ENCODE measurements at regions not wholly inside any gene's neighbourhood (a gene's known extent, or its start where the extent isn't known, plus 50 kb on each side); places are given as distances from the start of the nearest gene placed in this dataset.
A peak's percentile ranks its signal among the peaks of the same experiment; 100 is the strongest.

DNA sequence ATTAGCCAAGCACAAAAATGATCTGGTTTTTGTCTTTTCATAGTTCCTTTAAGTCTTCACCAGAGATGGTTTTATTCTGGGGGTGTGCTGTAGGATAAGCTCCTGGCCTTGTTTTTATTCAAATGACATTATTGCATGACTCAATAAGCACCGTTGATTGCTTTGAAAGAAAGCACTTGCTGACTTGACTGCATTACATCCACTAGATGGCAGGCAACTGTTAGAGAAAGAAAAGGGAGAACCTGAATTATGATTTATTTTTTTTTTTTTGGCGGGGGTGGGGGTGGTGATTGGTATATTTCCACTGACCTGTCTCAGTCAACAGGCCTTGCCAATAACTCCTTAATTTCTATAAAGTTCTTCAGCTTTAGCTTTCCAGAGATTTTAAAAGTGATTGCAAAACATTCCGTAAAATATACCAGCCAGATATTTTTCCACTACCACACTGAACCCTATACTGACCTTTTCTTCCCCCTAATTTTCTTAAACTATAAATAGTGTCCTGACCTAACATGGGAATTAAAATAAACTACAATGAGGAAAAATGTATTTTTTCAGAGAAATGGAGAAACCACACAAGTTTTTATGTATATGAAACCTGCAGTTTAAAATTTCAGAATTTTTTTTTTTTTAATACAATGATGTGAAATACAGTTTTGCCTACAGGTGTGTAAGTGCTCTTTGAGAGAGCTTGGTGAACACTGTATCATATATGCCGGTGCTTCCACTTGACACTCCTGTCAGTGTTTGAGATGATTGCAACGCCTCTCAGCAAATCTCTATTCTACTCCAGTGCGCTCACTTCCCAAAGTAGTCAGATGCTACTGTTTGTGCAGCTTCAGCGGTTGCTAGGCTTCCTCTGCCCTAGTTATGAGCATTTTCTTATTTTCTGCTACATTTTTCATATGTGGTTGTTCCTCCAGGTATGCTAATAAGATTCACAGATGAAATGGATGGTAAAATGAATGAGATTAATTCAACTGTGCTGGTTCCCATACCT is 274.3 kb downstream of the CD109 start:
- in situ Hi-C loops (cut with MboI; ENCODE audit: low sequenced_read_pairs in 4 of 4): loop anchor here in 2 of 4 donors (25.0 kb wide), 1 partner anchor 1242 kb away; the partner anchor contains the start of gene COL12A1 (in 2 of the 2)
- DNase-seq (no peak), ATAC-seq (no peak)
- H3K4me3 ChIP-seq: no peak overlapping the region
- no peak overlapping the region for H3K27ac ChIP-seq
- H3K27me3 ChIP-seq: no peaks in the 10 kb centered on the region
- H3K36me3 ChIP-seq: no peaks in the 10 kb centered on the region
- TF ChIP-seq, protein P1, sequence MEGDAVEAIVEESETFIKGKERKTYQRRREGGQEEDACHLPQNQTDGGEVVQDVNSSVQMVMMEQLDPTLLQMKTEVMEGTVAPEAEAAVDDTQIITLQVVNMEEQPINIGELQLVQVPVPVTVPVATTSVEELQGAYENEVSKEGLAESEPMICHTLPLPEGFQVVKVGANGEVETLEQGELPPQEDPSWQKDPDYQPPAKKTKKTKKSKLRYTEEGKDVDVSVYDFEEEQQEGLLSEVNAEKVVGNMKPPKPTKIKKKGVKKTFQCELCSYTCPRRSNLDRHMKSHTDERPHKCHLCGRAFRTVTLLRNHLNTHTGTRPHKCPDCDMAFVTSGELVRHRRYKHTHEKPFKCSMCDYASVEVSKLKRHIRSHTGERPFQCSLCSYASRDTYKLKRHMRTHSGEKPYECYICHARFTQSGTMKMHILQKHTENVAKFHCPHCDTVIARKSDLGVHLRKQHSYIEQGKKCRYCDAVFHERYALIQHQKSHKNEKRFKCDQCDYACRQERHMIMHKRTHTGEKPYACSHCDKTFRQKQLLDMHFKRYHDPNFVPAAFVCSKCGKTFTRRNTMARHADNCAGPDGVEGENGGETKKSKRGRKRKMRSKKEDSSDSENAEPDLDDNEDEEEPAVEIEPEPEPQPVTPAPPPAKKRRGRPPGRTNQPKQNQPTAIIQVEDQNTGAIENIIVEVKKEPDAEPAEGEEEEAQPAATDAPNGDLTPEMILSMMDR (IDR thresholded peaks at IDR 0.05 in 4 of 5, conservative IDR thresholded peaks at IDR 0.05 in 1 of 5): peak in 2 of 5 experiments; percentile 33 to 48
- TF ChIP-seq POLR2A (IDR thresholded peaks at IDR 0.05): no peak
- no peaks in the 10 kb centered on the region for H3K9me3 ChIP-seq
- intact Hi-C loops (cut with DNase I; ENCODE audit: low total_unique reads): no loop called here
- peaks cover 0 to 4% of the 10 kb centered on the region in 2 donors for H3K4me1 ChIP-seq

DNA sequence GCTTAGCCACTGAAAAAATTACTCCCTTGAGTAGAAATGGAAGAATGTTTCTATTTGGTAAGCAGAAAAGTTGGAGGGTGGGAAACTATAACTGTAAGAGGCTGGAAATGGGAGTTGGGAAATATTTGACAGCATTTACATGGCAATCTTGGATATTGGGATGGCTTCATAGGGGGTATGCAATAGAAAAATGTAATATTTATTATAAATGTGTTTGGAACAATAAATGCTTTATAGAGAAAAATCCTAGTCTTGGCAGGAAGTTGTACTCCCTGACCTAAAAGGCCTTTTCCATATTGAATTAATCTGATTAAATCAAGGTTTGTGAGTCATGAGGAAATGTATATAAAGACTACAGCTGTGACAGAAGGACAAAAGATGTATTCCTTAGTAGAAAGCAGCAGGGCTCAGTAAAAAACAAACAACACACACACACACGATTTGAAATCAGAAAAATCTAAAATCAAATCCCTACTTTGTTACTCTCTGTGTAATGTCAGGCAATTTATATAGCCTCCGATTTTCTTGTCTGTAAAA is 272.3 kb downstream of the CD109 start:
- H3K27me3 ChIP-seq: no peaks in the 10 kb centered on the region
- intact Hi-C loops (cut with DNase I; ENCODE audit: low total_unique reads): no loop called here

DNA sequence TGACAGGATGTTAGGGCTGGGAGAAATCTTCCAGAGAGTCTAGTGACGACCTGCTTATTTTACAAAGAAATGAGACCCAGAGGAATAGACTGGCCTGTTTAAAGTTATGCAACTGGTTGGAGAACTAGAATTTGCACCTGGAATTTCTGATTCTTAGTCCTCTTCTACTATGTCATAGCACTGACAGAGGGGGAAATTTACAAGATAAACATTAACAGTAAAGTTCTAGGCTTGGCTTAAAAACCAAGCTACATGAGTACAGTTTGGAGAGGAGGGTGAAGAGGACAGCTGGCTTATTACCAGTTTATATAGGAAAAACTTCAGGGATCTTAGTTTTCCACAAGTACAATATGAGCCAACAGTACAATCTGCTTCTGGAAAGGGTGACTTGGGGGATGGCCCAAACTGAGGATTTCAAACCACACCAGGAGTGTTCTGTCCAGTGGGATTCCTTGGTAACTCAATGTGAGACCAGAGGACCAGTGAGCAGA is 269.6 kb downstream of the CD109 start:
- intact Hi-C loops (cut with DNase I; ENCODE audit: low total_unique reads) (no loop called here), in situ Hi-C loops (cut with MboI; ENCODE audit: low sequenced_read_pairs in 4 of 4) (loop anchor here in 2 of 4 donors (25.0 kb wide), 1 partner anchor 1247 kb away; the partner anchor contains the start of gene COL12A1 (in 2 of the 2))
- Histone ChIP-seq H3K27me3 (no peaks in the 10 kb centered on the region), H3K9me3 (no peaks in the 10 kb centered on the region), H3K4me3 (no peak overlapping the region), H3K27ac (no peak overlapping the region), H3K36me3 (no peaks in the 10 kb centered on the region), H3K4me1 (peaks cover 0 to 4% of the 10 kb centered on the region in 2 donors)
- no peak for TF ChIP-seq POLR2A (IDR thresholded peaks at IDR 0.05)
- TF ChIP-seq, protein P1 (IDR thresholded peaks at IDR 0.05 in 4 of 5, conservative IDR thresholded peaks at IDR 0.05 in 1 of 5): no peak
- DNase-seq: no peak
- ATAC-seq: peak; percentile 60 to 70

More for the DNA sequence above, 272.3 kb downstream of the CD109 start:
- ATAC-seq (no peak), DNase-seq (no peak)
- no peak overlapping the region for H3K4me3 ChIP-seq
- H3K4me1 ChIP-seq: peaks cover 0 to 4% of the 10 kb centered on the region in 2 donors
- no peaks in the 10 kb centered on the region for H3K36me3 ChIP-seq
- no peak for TF ChIP-seq POLR2A (IDR thresholded peaks at IDR 0.05)
- TF ChIP-seq, protein P1 (IDR thresholded peaks at IDR 0.05 in 4 of 5, conservative IDR thresholded peaks at IDR 0.05 in 1 of 5): no peak
- in situ Hi-C loops (cut with MboI; ENCODE audit: low sequenced_read_pairs in 4 of 4): loop anchor here in 2 of 4 donors (25.0 kb wide), 1 partner anchor 1244 kb away; the partner anchor contains the start of gene COL12A1 (in 2 of the 2)
- H3K9me3 ChIP-seq: no peaks in the 10 kb centered on the region
- no peak overlapping the region for H3K27ac ChIP-seq

DNA sequence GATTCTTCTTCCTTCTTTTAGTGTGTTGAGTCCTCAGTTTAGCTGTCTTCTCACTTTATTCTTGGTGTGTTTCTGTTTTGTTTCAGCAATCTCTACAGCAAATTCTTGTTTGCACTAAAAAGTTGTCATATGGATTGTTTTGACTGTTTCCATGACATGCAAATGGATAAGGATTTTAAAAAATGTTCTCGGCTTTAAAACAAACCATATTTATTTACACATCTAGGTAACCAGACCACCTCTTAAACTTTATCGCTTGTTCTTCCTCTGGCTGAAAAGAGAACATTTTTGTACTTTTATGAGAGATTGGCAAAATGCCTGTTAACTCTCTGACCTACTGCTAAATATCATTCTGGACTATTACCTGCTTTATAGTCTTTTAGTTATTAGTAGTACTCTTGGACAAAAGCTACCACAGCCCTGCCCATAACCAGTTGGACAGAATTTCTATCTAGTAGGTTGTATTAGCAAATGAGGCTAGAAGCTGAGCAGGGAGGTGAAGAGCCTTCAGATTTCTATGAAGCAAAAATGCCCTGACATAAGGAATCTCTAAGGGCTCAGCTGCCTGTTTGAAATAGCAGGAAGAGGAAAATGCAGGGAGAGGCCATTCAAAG is 268.3 kb downstream of the CD109 start:
- H3K36me3 ChIP-seq: no peaks in the 10 kb centered on the region
- no peak overlapping the region for H3K27ac ChIP-seq
- intact Hi-C loops (cut with DNase I; ENCODE audit: low total_unique reads): no loop called here
- in situ Hi-C loops (cut with MboI; ENCODE audit: low sequenced_read_pairs in 4 of 4): loop anchor here in 2 of 4 donors (25.0 kb wide), 1 partner anchor 1248 kb away; the partner anchor contains the start of gene COL12A1 (in 2 of the 2)
- no peak overlapping the region for H3K4me3 ChIP-seq
- ATAC-seq: no peak
- no peak for DNase-seq
- no peaks in the 10 kb centered on the region for H3K9me3 ChIP-seq
- H3K4me1 ChIP-seq: no peaks in the 10 kb centered on the region
- H3K27me3 ChIP-seq: no peaks in the 10 kb centered on the region
- TF ChIP-seq, protein P1 (IDR thresholded peaks at IDR 0.05 in 4 of 5, conservative IDR thresholded peaks at IDR 0.05 in 1 of 5): no peak
- no peak for TF ChIP-seq POLR2A (IDR thresholded peaks at IDR 0.05)
